B cell (primary cell): ENCODE measurements at regions not wholly inside any gene's neighbourhood (a gene's known extent, or its start where the extent isn't known, plus 50 kb on each side); places are given as distances from the start of the nearest gene placed in this dataset. TPM values are rescaled to one million over a fixed set of nuclear protein-coding genes. Genes with fewer than 3 reads are reported as not detected.

Experiments used
- ATAC-seq: fragments of 200-7000 bp; cut with Tn5 transposase; one replicate; pipeline ENCODE4 v1.10.0; 2021; ENCODE audit warnings: low read depth, mild to moderate bottlenecking, moderate number of reproducible peaks, moderate library complexity
- CTCF ChIA-PET: fragments of 350-600 bp; sonication (Branson Sonifier 250); formaldehyde crosslinking; loops from one replicate; lab custom pipeline; 2021; ENCODE audit warnings: antibody characterized with exemption, inconsistent platforms; lab: Charles Lee
- POLR2A ChIA-PET: fragments of 350-600 bp; sonication (Branson Sonifier 250); formaldehyde crosslinking; loops from one replicate; lab custom pipeline; 2021; ENCODE audit warnings: antibody characterized with exemption; lab: Charles Lee
- DNase-seq: peaks from one replicate; pipeline ENCODE4 v3.0.0; 2013
- H2AFZ ChIP-seq: 2 replicates; pipeline ENCODE4 v1.6.1; 2012; ENCODE audit warnings: mild to moderate bottlenecking, low read depth, low read length; ENCODE audit not compliant: insufficient read depth, poor library complexity, severe bottlenecking
- H3K27ac ChIP-seq, 2 donors: 1 replicate in 1 of 2; 2 replicates in 1 of 2; pipeline ENCODE4 v1.5.1; 2012 to 2013; ENCODE audit warnings: low read length in 2 of 2, mild to moderate bottlenecking in 2 of 2, moderate library complexity in 1 of 2
- H3K27me3 ChIP-seq, 4 experiments: fragments of 200-600 bp in 1 of 4; sonication (generic) in 1 of 4; replicated peaks in 1 of 4; 1 replicate in 2 of 4; 2 replicates in 2 of 4; pipeline versions ENCODE4 v1.6.1 to v1.7.0; 2013 to 2016; ENCODE audit warnings: low read length in 3 of 4, mild to moderate bottlenecking in 2 of 4, mixed read lengths in 1 of 4, moderate library complexity in 1 of 4; ENCODE audit not compliant: insufficient read depth in 4 of 4, control insufficient read depth in 3 of 4; ENCODE audit errors: control extremely low read depth in 1 of 4
- H3K36me3 ChIP-seq, 2 experiments: replicated peaks in 1 of 2; 1 replicate in 1 of 2; 2 replicates in 1 of 2; pipeline versions ENCODE4 v1.6.1 to v1.7.1; 2013; ENCODE audit warnings: low read length in 1 of 2; ENCODE audit not compliant: insufficient read depth in 2 of 2, control insufficient read depth in 1 of 2; ENCODE audit errors: control extremely low read depth in 1 of 2, extremely low read depth in 1 of 2
- H3K4me1 ChIP-seq, 2 donors: fragments of 200-600 bp in 1 of 2; sonication (generic) in 1 of 2; 1 replicate in 1 of 2; 2 replicates in 1 of 2; pipeline versions ENCODE4 v1.5.1 to v1.6.1; 2013 to 2017; ENCODE audit warnings: low read length in 2 of 2; ENCODE audit not compliant: control insufficient read depth in 2 of 2, insufficient read depth in 2 of 2
- H3K4me2 ChIP-seq: replicated peaks from 2 replicates; pipeline ENCODE3; 2012; ENCODE audit warnings: mild to moderate bottlenecking, low read depth, low read length; ENCODE audit not compliant: poor library complexity, severe bottlenecking
- H3K4me3 ChIP-seq, 5 experiments: fragments of 200-600 bp in 1 of 5; sonication (generic) in 1 of 5; 1 replicate in 3 of 5; 2 replicates in 2 of 5; pipeline versions ENCODE4 v1.5.1 to v1.7.0; 2011 to 2016; ENCODE audit warnings: low read length in 4 of 5, mild to moderate bottlenecking in 4 of 5, low read depth in 2 of 5, control low read depth in 1 of 5, moderate library complexity in 1 of 5; ENCODE audit not compliant: insufficient read depth in 1 of 5; ENCODE audit errors: control extremely low read depth in 1 of 5, extremely low read depth in 1 of 5
- H3K79me2 ChIP-seq: fragments of 200-600 bp; sonication (generic); one replicate; pipeline ENCODE4 v1.6.0; 2016; ENCODE audit warnings: low read length; ENCODE audit not compliant: control insufficient read depth, insufficient read depth
- H3K9ac ChIP-seq: fragments of 200-600 bp; sonication (generic); 2 replicates; pipeline ENCODE4 v1.6.1; 2017; ENCODE audit warnings: mild to moderate bottlenecking, low read length, moderate library complexity
- H3K9me3 ChIP-seq, 3 donors: one replicate each; pipeline versions ENCODE4 v1.6.1 to v1.7.1; 2013; ENCODE audit warnings: low read length in 2 of 3; ENCODE audit not compliant: control insufficient read depth in 2 of 3, insufficient read depth in 1 of 3; ENCODE audit errors: control extremely low read depth in 1 of 3
- H4K20me1 ChIP-seq: 2 replicates; pipeline ENCODE4 v1.6.0; 2012; ENCODE audit warnings: mild to moderate bottlenecking, low read length; ENCODE audit not compliant: insufficient read depth, control insufficient read depth, poor library complexity, severe bottlenecking
- H3K27ac Mint-ChIP-seq: one replicate; pipeline ENCODE4 v1.8.0; 2021; ENCODE audit warnings: mixed read lengths
- H3K27me3 Mint-ChIP-seq: one replicate; pipeline ENCODE4 v1.8.0; 2021; ENCODE audit warnings: mixed read lengths
- H3K4me1 Mint-ChIP-seq: one replicate; pipeline ENCODE4 v1.8.0; 2021; ENCODE audit warnings: mixed read lengths
- H3K4me3 Mint-ChIP-seq: one replicate; pipeline ENCODE4 v1.8.0; 2021; ENCODE audit warnings: mixed read lengths
- H3K9me3 Mint-ChIP-seq: one replicate; pipeline ENCODE4 v1.8.0; 2022; ENCODE audit warnings: mixed read lengths; ENCODE audit not compliant: insufficient read depth
- CTCF ChIP-seq: fragments of 200-600 bp; IDR thresholded peaks from one replicate; pipeline ENCODE4 v1.8.0; 2022; ENCODE audit warnings: antibody characterized with exemption, mild to moderate bottlenecking
- EZH2 ChIP-seq: IDR thresholded peaks from 2 replicates; pipeline ENCODE4 v1.6.1; 2012; ENCODE audit warnings: borderline replicate concordance, low read depth, mild to moderate bottlenecking, moderate library complexity, low read length; ENCODE audit not compliant: insufficient read depth, poor library complexity, severe bottlenecking
- WGBS: methylation state at CpG from one replicate; pipeline ENCODE4 v1.1.5; 2013; ENCODE audit warnings: missing lambda C conversion rate; ENCODE audit not compliant: insufficient coverage; 5-methylcytosine and 5-hydroxymethylcytosine counted together
- intact Hi-C: fragments of 100-400 bp; cut with micrococcal nuclease; formaldehyde crosslinking; loops from one replicate; pipeline ENCODE4 v1.10.0; 2022
- small RNA-seq: library from RNA; depleted of rRNA; stranded (forward); fragments of <200 nt; gene quantifications from one replicate; pipeline ENCODE3, GENCODE V24; 2012; ENCODE audit warnings: low replicate concordance, low read depth; ENCODE audit not compliant: insufficient read length

GRCh38 chr18:59954241-59954640 is 54.4 kb downstream of the PMAIP1 start:
- Histone ChIP-seq H3K4me3 (no peak overlapping the region), H3K36me3 (no peaks in the 10 kb centered on the region), H3K79me2 (no peaks in the 10 kb centered on the region), H4K20me1 (no peaks in the 10 kb centered on the region), H3K27ac (no peak overlapping the region), H3K9me3 (no peaks in the 10 kb centered on the region), H3K9ac (no peak overlapping the region), H3K4me2 (no peak overlapping the region), H3K4me1 (peaks cover 9 to 14% of the 10 kb centered on the region in 2 donors), H3K27me3 (no peaks in the 10 kb centered on the region), H2AFZ (no peak overlapping the region)
- no peak for ATAC-seq
- POLR2A ChIA-PET = interaction anchor here (0.7 to 2.0 kb wide), 2 partner anchors 27 to 54 kb away, joined by 7 to 8 read pairs; partner anchors contain the start of gene PMAIP1
- CTCF ChIA-PET = interaction anchor here (1.1 to 1.8 kb wide), 5 partner anchors 11 to 52 kb away, joined by 3 to 11 read pairs (median 4); no protein-coding TSS in a partner anchor
- intact Hi-C loops = no loop called here
- TF ChIP-seq CTCF = no peak
- no peak for TF ChIP-seq EZH2
- no peak for DNase-seq
- Mint-ChIP-seq H3K9me3 (no peaks in the 10 kb centered on the region), H3K27ac (peak overlapping the region; percentile 77), H3K4me3 (no peak overlapping the region), H3K27me3 (no peaks in the 10 kb centered on the region), H3K4me1 (peaks cover 38% of the 10 kb centered on the region)
- WGBS = no CpG with 5 or more reads among the region's 1 CpG

Small RNA genes in the stretch of these regions (small RNA-seq; reads per million reads assigned to genes)
- gene RN7SL342P (not detected), gene RNU4-17P (not detected), gene RNU6-567P (not detected)
